ENCODE measurements at regions not wholly inside any gene's neighbourhood (a gene's known extent, or its start where the extent isn't known, plus 50 kb on each side); places are given as distances from the start of the nearest gene placed in this dataset.

- BruUV-seq (replicated peaks), result no TSS peak
Measured at GRCh38 chr5:14959399-14960119, 88.0 kb upstream of the ANKH start.

More at GRCh38 chr5:14959399-14960119, 88.0 kb upstream of the ANKH start:
- H3K27me3 ChIP-seq (ENCODE audit: control insufficient read depth in 2 of 2, insufficient read depth in 2 of 2, low read length in 2 of 2), result peaks cover 0 to 8% of the 10 kb centered on the region in 2 experiments; a peak in 1 of 5 replicates
- POLR2A ChIA-PET, result no interaction called here
- no peak overlapping the region for H3K4me3 ChIP-seq
- no peak for ATAC-seq
- intact Hi-C loops (cut with micrococcal nuclease) (no loop called here), in situ Hi-C loops (cut with MboI) (no loop called here)
- peaks cover 0 to 4% of the 10 kb centered on the region in 2 experiments; a peak in 1 of 5 replicates for H3K4me1 ChIP-seq (replicated peaks in 1 of 2; ENCODE audit: control insufficient read depth in 2 of 2, insufficient read depth in 2 of 2, low read length in 2 of 2)
- H4K20me1 ChIP-seq (replicated peaks; ENCODE audit: control insufficient read depth, insufficient read depth, low read length), result no peaks in the 10 kb centered on the region
- H3K9me1 ChIP-seq (ENCODE audit: control insufficient read depth, insufficient read depth, low read length), result no peaks in the 10 kb centered on the region
- H3K4me2 ChIP-seq (ENCODE audit: insufficient read depth, low read length), result no peak overlapping the region
- H3K79me2 ChIP-seq (ENCODE audit: control insufficient read depth, insufficient read depth, low read length), result no peaks in the 10 kb centered on the region
- H3K9ac ChIP-seq (ENCODE audit: insufficient read depth in 1 of 2, low read depth in 2 of 2, low read length in 2 of 2), result no peak overlapping the region
- 3% methylated on average over 11 of the region's 12 CpGs for WGBS (ENCODE audit: insufficient coverage, low coverage, missing lambda C conversion rate)
- peak overlapping the region; percentile 46; the same call in 1 of the 2 replicates for H2AFZ ChIP-seq (ENCODE audit: low read depth, low read length)
- H3K9me3 ChIP-seq (replicated peaks; ENCODE audit: control insufficient read depth, insufficient read depth, low read depth, low read length), result no peaks in the 10 kb centered on the region
- TF ChIP-seq FOXK2 (conservative IDR thresholded peaks at IDR 0.05 in 1 of 2, IDR thresholded peaks at IDR 0.05 in 1 of 2; ENCODE audit: low read depth in 2 of 2) (no peak), CXXC5 (CRISPR knock-in tag; IDR thresholded peaks at IDR 0.05) (no peak), ZNF316 (IDR thresholded peaks at IDR 0.05) (no peak), ZSCAN29 (IDR thresholded peaks at IDR 0.05) (no peak), PCBP1 (IDR thresholded peaks at IDR 0.05; ENCODE audit: low read depth, low read length, poor library complexity, severe bottlenecking) (no peak), ZNF766 (CRISPR knock-in tag; conservative IDR thresholded peaks at IDR 0.05) (peak; percentile 66), TEAD2 (tag; IDR thresholded peaks at IDR 0.05) (no peak), MIER1 (IDR thresholded peaks at IDR 0.05; ENCODE audit: low read depth) (no peak), ZNF592 (IDR thresholded peaks at IDR 0.05) (no peak), L3MBTL2 (IDR thresholded peaks at IDR 0.05) (peak; percentile 60)
- TF ChIP-seq, protein P1, sequence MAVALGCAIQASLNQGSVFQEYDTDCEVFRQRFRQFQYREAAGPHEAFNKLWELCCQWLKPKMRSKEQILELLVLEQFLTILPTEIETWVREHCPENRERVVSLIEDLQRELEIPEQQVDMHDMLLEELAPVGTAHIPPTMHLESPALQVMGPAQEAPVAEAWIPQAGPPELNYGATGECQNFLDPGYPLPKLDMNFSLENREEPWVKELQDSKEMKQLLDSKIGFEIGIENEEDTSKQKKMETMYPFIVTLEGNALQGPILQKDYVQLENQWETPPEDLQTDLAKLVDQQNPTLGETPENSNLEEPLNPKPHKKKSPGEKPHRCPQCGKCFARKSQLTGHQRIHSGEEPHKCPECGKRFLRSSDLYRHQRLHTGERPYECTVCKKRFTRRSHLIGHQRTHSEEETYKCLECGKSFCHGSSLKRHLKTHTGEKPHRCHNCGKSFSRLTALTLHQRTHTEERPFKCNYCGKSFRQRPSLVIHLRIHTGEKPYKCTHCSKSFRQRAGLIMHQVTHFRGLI (CRISPR knock-in tag; IDR thresholded peaks at IDR 0.05), result no peak
- CTCF ChIA-PET (ENCODE audit: low intra/inter-chr PET ratio), result no interaction called here
- no peaks in the 10 kb centered on the region for H3K36me3 ChIP-seq (ENCODE audit: control insufficient read depth, insufficient read depth, low read length)
- no peak overlapping the region for H3K27ac ChIP-seq (ENCODE audit: extremely low read depth, low read depth, low read length)
- FAIRE-seq, result no peak
- no peak for DNase-seq (ENCODE audit: extremely low read depth in 1 of 4, low spot score in 3 of 4)

Data from K562 (cell line).